ENCODE measurements at regions not wholly inside any gene's neighbourhood (a gene's known extent, or its start where the extent isn't known, plus 50 kb on each side); places are given as distances from the start of the nearest gene placed in this dataset.
A peak's percentile ranks its signal among the peaks of the same experiment; 100 is the strongest.

GRCh38 chr15:35934383-35935049, 388.6 kb upstream of the DPH6 start:
- Histone ChIP-seq H3K23ac (ENCODE audit: low read depth, low read length, poor library complexity) (no peak overlapping the region), H4K8ac (ENCODE audit: low read depth, low read length) (no peak overlapping the region), H3K9me3 (replicated peaks in 1 of 2; ENCODE audit: control insufficient read depth in 2 of 2, insufficient read depth in 1 of 2, low read depth in 1 of 2, low read length in 2 of 2) (no peaks in the 10 kb centered on the region), H2AK5ac (ENCODE audit: low read depth, low read length) (no peak overlapping the region), H3K27ac (replicated peaks; ENCODE audit: low read length) (no peak overlapping the region), H2BK15ac (ENCODE audit: low read length) (no peak overlapping the region), H2BK120ac (ENCODE audit: low read depth, low read length) (no peak overlapping the region), H3K4me3 (ENCODE audit: low read length in 2 of 2) (no peak overlapping the region), H3K79me1 (ENCODE audit: low read depth, low read length) (no peaks in the 10 kb centered on the region), H3K4ac (ENCODE audit: low read length) (no peak overlapping the region), H2BK12ac (ENCODE audit: low read length) (no peak overlapping the region), H4K91ac (ENCODE audit: low read depth, low read length, poor library complexity) (no peak overlapping the region), H3K27me3 (ENCODE audit: control insufficient read depth in 3 of 3, insufficient read depth in 3 of 3, low read depth in 1 of 3, low read length in 3 of 3) (peaks cover 0 to 5% (median 0%) of the 10 kb centered on the region in 3 experiments), H2BK5ac (ENCODE audit: low read length) (no peak overlapping the region), H3K9ac (ENCODE audit: low read depth, low read length, poor library complexity) (no peak overlapping the region), H3K4me2 (ENCODE audit: insufficient read depth, low read length, poor library complexity, severe bottlenecking) (no peak overlapping the region), H3K36me3 (replicated peaks in 1 of 2; ENCODE audit: control insufficient read depth in 2 of 2, insufficient read depth in 2 of 2, low read length in 2 of 2) (no peaks in the 10 kb centered on the region), H3K4me1 (ENCODE audit: control insufficient read depth in 2 of 2, insufficient read depth in 1 of 2, low read depth in 1 of 2, low read length in 2 of 2) (peaks cover 0 to 2% of the 10 kb centered on the region in 2 donors), H2AFZ (ENCODE audit: low read length) (no peak overlapping the region), H3K14ac (ENCODE audit: low read length) (no peak overlapping the region), H3K18ac (ENCODE audit: low read length) (no peak overlapping the region)
- no CpG with 5 or more reads among the region's 3 CpGs for WGBS, 2 donors (ENCODE audit: extremely low coverage in 2 of 2, insufficient read length in 2 of 2, insufficient replicate concordance in 1 of 2)
- DNase-seq (ENCODE audit: low spot score), result no peak

- no peak overlapping the region for H3K9ac ChIP-seq (ENCODE audit: low read depth, low read length, poor library complexity)
- no peak overlapping the region for H3K23ac ChIP-seq (ENCODE audit: low read depth, low read length, poor library complexity)
- H2BK120ac ChIP-seq (ENCODE audit: low read depth, low read length), result no peak overlapping the region
- no peaks in the 10 kb centered on the region for H3K36me3 ChIP-seq (replicated peaks in 1 of 2; ENCODE audit: control insufficient read depth in 2 of 2, insufficient read depth in 2 of 2, low read length in 2 of 2)
- H3K18ac ChIP-seq (ENCODE audit: low read length), result no peak overlapping the region
- no peak overlapping the region for H3K4me2 ChIP-seq (ENCODE audit: insufficient read depth, low read length, poor library complexity, severe bottlenecking)
- H3K4me3 ChIP-seq (ENCODE audit: low read length in 2 of 2), result no peak overlapping the region
- no peak overlapping the region for H3K27ac ChIP-seq (replicated peaks; ENCODE audit: low read length)
- no peak overlapping the region for H2BK15ac ChIP-seq (ENCODE audit: low read length)
- no peak overlapping the region for H3K4ac ChIP-seq (ENCODE audit: low read length)
- H2AK5ac ChIP-seq (ENCODE audit: low read depth, low read length), result no peak overlapping the region
- peaks cover 0 to 5% (median 0%) of the 10 kb centered on the region in 3 experiments for H3K27me3 ChIP-seq (ENCODE audit: control insufficient read depth in 3 of 3, insufficient read depth in 3 of 3, low read depth in 1 of 3, low read length in 3 of 3)
- no peaks in the 10 kb centered on the region for H3K9me3 ChIP-seq (replicated peaks in 1 of 2; ENCODE audit: control insufficient read depth in 2 of 2, insufficient read depth in 1 of 2, low read depth in 1 of 2, low read length in 2 of 2)
- no peak overlapping the region for H4K8ac ChIP-seq (ENCODE audit: low read depth, low read length)
- no peak overlapping the region for H4K91ac ChIP-seq (ENCODE audit: low read depth, low read length, poor library complexity)
- no peaks in the 10 kb centered on the region for H3K79me1 ChIP-seq (ENCODE audit: low read depth, low read length)
- no peak overlapping the region for H2BK12ac ChIP-seq (ENCODE audit: low read length)
- peaks cover 0 to 2% of the 10 kb centered on the region in 2 donors for H3K4me1 ChIP-seq (ENCODE audit: control insufficient read depth in 2 of 2, insufficient read depth in 1 of 2, low read depth in 1 of 2, low read length in 2 of 2)
- H3K14ac ChIP-seq (ENCODE audit: low read length), result no peak overlapping the region
- no peak for DNase-seq (ENCODE audit: low spot score)
- no peak overlapping the region for H2BK5ac ChIP-seq (ENCODE audit: low read length)
- H2AFZ ChIP-seq (ENCODE audit: low read length), result no peak overlapping the region
- WGBS, 2 donors (ENCODE audit: extremely low coverage in 2 of 2, insufficient read length in 2 of 2, insufficient replicate concordance in 1 of 2), result no CpG with 5 or more reads among the region's 2 CpGs
Measured at GRCh38 chr15:35936284-35936683, 390.3 kb upstream of the DPH6 start.

- no CpG with 5 or more reads among the region's 1 CpG for whole genome bisulfite sequencing, 2 donors (ENCODE audit: extremely low coverage in 2 of 2, insufficient read length in 2 of 2, insufficient replicate concordance in 1 of 2)
- no peak overlapping the region for H4K91ac ChIP-seq (ENCODE audit: low read depth, low read length, poor library complexity)
Measured at GRCh38 chr15:35937380-35937779, 391.4 kb upstream of the DPH6 start.

GRCh38 chr15:35944945-35945585, 399.1 kb upstream of the DPH6 start:
- H2BK12ac ChIP-seq (ENCODE audit: low read length), result no peak overlapping the region
- H3K27me3 ChIP-seq (ENCODE audit: control insufficient read depth in 3 of 3, insufficient read depth in 3 of 3, low read depth in 1 of 3, low read length in 3 of 3), result no peaks in the 10 kb centered on the region
- H3K79me1 ChIP-seq (ENCODE audit: low read depth, low read length), result no peaks in the 10 kb centered on the region
- H3K4me2 ChIP-seq (ENCODE audit: insufficient read depth, low read length, poor library complexity, severe bottlenecking), result no peak overlapping the region
- H4K91ac ChIP-seq (ENCODE audit: low read depth, low read length, poor library complexity), result no peak overlapping the region
- no peak overlapping the region for H3K18ac ChIP-seq (ENCODE audit: low read length)
- no peak overlapping the region for H4K8ac ChIP-seq (ENCODE audit: low read depth, low read length)
- no peaks in the 10 kb centered on the region for H3K4me1 ChIP-seq (ENCODE audit: control insufficient read depth in 2 of 2, insufficient read depth in 1 of 2, low read depth in 1 of 2, low read length in 2 of 2)
- no peak overlapping the region for H2BK15ac ChIP-seq (ENCODE audit: low read length)
- no peak overlapping the region for H3K27ac ChIP-seq (replicated peaks; ENCODE audit: low read length)
- H2BK5ac ChIP-seq (ENCODE audit: low read length), result no peak overlapping the region
- H2AFZ ChIP-seq (ENCODE audit: low read length), result peak overlapping the region; percentile 26
- no peak overlapping the region for H3K4me3 ChIP-seq (ENCODE audit: low read length in 2 of 2)
- H2BK120ac ChIP-seq (ENCODE audit: low read depth, low read length), result no peak overlapping the region
- no peaks in the 10 kb centered on the region for H3K36me3 ChIP-seq (replicated peaks in 1 of 2; ENCODE audit: control insufficient read depth in 2 of 2, insufficient read depth in 2 of 2, low read length in 2 of 2)
- H3K23ac ChIP-seq (ENCODE audit: low read depth, low read length, poor library complexity), result no peak overlapping the region
- peak; percentile 6 for DNase-seq (ENCODE audit: low spot score)
- no peak overlapping the region for H3K4ac ChIP-seq (ENCODE audit: low read length)
- no CpG with 5 or more reads among the region's 8 CpGs for WGBS, 2 donors (ENCODE audit: extremely low coverage in 2 of 2, insufficient read length in 2 of 2, insufficient replicate concordance in 1 of 2)
- no peak overlapping the region for H2AK5ac ChIP-seq (ENCODE audit: low read depth, low read length)
- H3K14ac ChIP-seq (ENCODE audit: low read length), result no peak overlapping the region
- no peak overlapping the region for H3K9ac ChIP-seq (ENCODE audit: low read depth, low read length, poor library complexity)
- no peaks in the 10 kb centered on the region for H3K9me3 ChIP-seq (replicated peaks in 1 of 2; ENCODE audit: control insufficient read depth in 2 of 2, insufficient read depth in 1 of 2, low read depth in 1 of 2, low read length in 2 of 2)

More at GRCh38 chr15:35937380-35937779, 391.4 kb upstream of the DPH6 start:
- H3K4ac ChIP-seq (ENCODE audit: low read length), result no peak overlapping the region
- H3K79me1 ChIP-seq (ENCODE audit: low read depth, low read length), result no peaks in the 10 kb centered on the region
- no peak overlapping the region for H2BK15ac ChIP-seq (ENCODE audit: low read length)
- no peak overlapping the region for H3K4me2 ChIP-seq (ENCODE audit: insufficient read depth, low read length, poor library complexity, severe bottlenecking)
- H3K18ac ChIP-seq (ENCODE audit: low read length), result no peak overlapping the region
- no peak overlapping the region for H3K23ac ChIP-seq (ENCODE audit: low read depth, low read length, poor library complexity)
- H2BK12ac ChIP-seq (ENCODE audit: low read length), result no peak overlapping the region
- no peaks in the 10 kb centered on the region for H3K27me3 ChIP-seq (ENCODE audit: control insufficient read depth in 3 of 3, insufficient read depth in 3 of 3, low read depth in 1 of 3, low read length in 3 of 3)
- no peak overlapping the region for H2AFZ ChIP-seq (ENCODE audit: low read length)
- H3K14ac ChIP-seq (ENCODE audit: low read length), result no peak overlapping the region
- H2AK5ac ChIP-seq (ENCODE audit: low read depth, low read length), result no peak overlapping the region
- H3K36me3 ChIP-seq (replicated peaks in 1 of 2; ENCODE audit: control insufficient read depth in 2 of 2, insufficient read depth in 2 of 2, low read length in 2 of 2), result no peaks in the 10 kb centered on the region
- no peak overlapping the region for H2BK120ac ChIP-seq (ENCODE audit: low read depth, low read length)
- H4K8ac ChIP-seq (ENCODE audit: low read depth, low read length), result no peak overlapping the region
- DNase-seq (ENCODE audit: low spot score), result no peak
- peaks cover 0 to 2% of the 10 kb centered on the region in 2 donors for H3K4me1 ChIP-seq (ENCODE audit: control insufficient read depth in 2 of 2, insufficient read depth in 1 of 2, low read depth in 1 of 2, low read length in 2 of 2)
- no peak overlapping the region for H3K27ac ChIP-seq (replicated peaks; ENCODE audit: low read length)
- no peak overlapping the region for H3K4me3 ChIP-seq (ENCODE audit: low read length in 2 of 2)
- no peak overlapping the region for H2BK5ac ChIP-seq (ENCODE audit: low read length)
- no peak overlapping the region for H3K9ac ChIP-seq (ENCODE audit: low read depth, low read length, poor library complexity)
- H3K9me3 ChIP-seq (replicated peaks in 1 of 2; ENCODE audit: control insufficient read depth in 2 of 2, insufficient read depth in 1 of 2, low read depth in 1 of 2, low read length in 2 of 2), result no peaks in the 10 kb centered on the region
